ENCODE measurements at regions not wholly inside any gene's neighbourhood (a gene's known extent, or its start where the extent isn't known, plus 50 kb on each side); places are given as distances from the start of the nearest gene placed in this dataset.

DNA sequence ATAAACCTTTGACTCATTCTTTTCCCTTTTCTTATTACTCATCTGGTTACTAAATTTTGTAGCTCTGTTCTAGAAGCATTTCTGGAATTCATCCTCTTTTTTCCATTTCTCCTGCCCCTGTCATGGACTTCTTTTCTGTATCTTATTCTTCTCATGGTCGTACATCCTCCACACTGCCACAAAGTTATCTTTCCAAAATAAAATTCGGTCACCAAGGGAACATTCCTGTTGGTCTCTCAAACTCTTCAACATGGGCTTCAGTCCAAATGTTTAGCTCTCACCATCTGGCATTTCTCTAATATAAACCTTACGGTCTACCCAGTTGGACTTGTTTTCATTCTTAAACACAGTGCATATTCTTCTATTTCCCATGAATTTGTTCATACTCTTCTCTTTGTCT, 428.8 kb upstream of the ID4 start:
- H3K79me2 ChIP-seq (ENCODE audit: low read length): no peaks in the 10 kb centered on the region
- no peaks in the 10 kb centered on the region for H3K27me3 ChIP-seq (ENCODE audit: low read length)
- no peak overlapping the region for H3K9ac ChIP-seq (ENCODE audit: low read length)
- H3K27ac ChIP-seq (ENCODE audit: low read length): no peak overlapping the region
- H2AFZ ChIP-seq (ENCODE audit: low read length): no peak overlapping the region
- CTCF ChIA-PET: no interaction called here
- 0 out of 2 replicates have a peak, but pooled peaks cover 2% of the 10 kb centered on the region for H3K9me3 ChIP-seq (ENCODE audit: low read length)
- BruUV-seq (replicated peaks): no TSS peak
- intact Hi-C loops (cut with micrococcal nuclease): no loop called here
- H3K4me3 ChIP-seq (ENCODE audit: low read length): no peak overlapping the region
- no peak overlapping the region for H3K4me2 ChIP-seq (ENCODE audit: low read length)
- no peaks in the 10 kb centered on the region for H3K9me2 ChIP-seq (replicated peaks; ENCODE audit: low read length)
- H3F3A ChIP-seq (ENCODE audit: low read length, unreplicated experiment): no peaks in the 10 kb centered on the region
- TF ChIP-seq EZH2phosphoT487 (IDR thresholded peaks at IDR 0.05; ENCODE audit: borderline replicate concordance, low read length) (no peak), EZH2 (IDR thresholded peaks at IDR 0.05; ENCODE audit: low read length, unreplicated experiment) (no peak), CTCF (conservative IDR thresholded peaks at IDR 0.05; ENCODE audit: low read depth, low read length) (no peak)
- peaks cover 27% of the 10 kb centered on the region for H3K4me1 ChIP-seq (ENCODE audit: insufficient read depth, low read length)
- ATAC-seq (no peak), DNase-seq (peak; percentile 17)
- H4K20me1 ChIP-seq (ENCODE audit: low read length): no peaks in the 10 kb centered on the region
- POLR2A ChIA-PET (ENCODE audit: unreplicated experiment): no interaction called here
- H3K36me3 ChIP-seq (ENCODE audit: low read depth, low read length): no peaks in the 10 kb centered on the region; the same call in 1 of the 2 replicates

DNA sequence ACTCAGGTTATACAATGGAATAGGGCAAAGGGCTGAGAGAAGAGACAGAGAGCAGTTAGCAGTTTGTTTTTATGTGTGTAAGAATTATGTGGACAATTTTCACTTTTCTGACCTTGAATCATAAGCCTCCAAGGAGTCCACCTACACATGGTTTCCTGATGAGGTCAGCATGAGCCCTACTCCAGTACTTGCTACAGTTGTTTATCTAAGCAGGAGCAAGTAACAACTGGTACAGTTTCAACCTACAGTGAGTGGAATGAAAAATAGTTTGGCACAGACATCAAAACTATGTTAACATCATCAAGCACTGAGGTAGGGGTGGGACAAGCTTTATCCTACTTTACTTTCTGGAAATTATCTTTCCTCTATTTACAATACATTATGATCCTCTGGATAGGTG, 426.7 kb upstream of the ID4 start:
- ATAC-seq (peak; percentile 86), DNase-seq (peak; percentile 83)
- no TSS peak for BruUV-seq (replicated peaks)
- Histone ChIP-seq H3F3A (ENCODE audit: low read length, unreplicated experiment) (no peaks in the 10 kb centered on the region), H3K4me1 (ENCODE audit: insufficient read depth, low read length) (peaks cover 44% of the 10 kb centered on the region), H3K27me3 (ENCODE audit: low read length) (no peaks in the 10 kb centered on the region), H4K20me1 (ENCODE audit: low read length) (no peaks in the 10 kb centered on the region), H3K9me3 (ENCODE audit: low read length) (no peaks in the 10 kb centered on the region), H3K9me2 (replicated peaks; ENCODE audit: low read length) (no peaks in the 10 kb centered on the region), H3K27ac (ENCODE audit: low read length) (no peak overlapping the region), H3K36me3 (ENCODE audit: low read depth, low read length) (no peaks in the 10 kb centered on the region), H3K4me2 (ENCODE audit: low read length) (peak overlapping the region; percentile 20; the same call in 1 of the 2 replicates), H3K79me2 (ENCODE audit: low read length) (no peaks in the 10 kb centered on the region), H2AFZ (ENCODE audit: low read length) (no peak overlapping the region), H3K4me3 (ENCODE audit: low read length) (no peak overlapping the region), H3K9ac (ENCODE audit: low read length) (no peak overlapping the region)
- TF ChIP-seq CTCF (conservative IDR thresholded peaks at IDR 0.05; ENCODE audit: low read depth, low read length) (0 out of 2 replicates have a peak, but pooled peaks have one; percentile 9), EZH2phosphoT487 (IDR thresholded peaks at IDR 0.05; ENCODE audit: borderline replicate concordance, low read length) (no peak)
- intact Hi-C loops (cut with micrococcal nuclease): loop anchor here (5.0 kb wide), 1 partner anchor 57 kb away; no protein-coding TSS in a partner anchor
- POLR2A ChIA-PET (ENCODE audit: unreplicated experiment): no interaction called here
- CTCF ChIA-PET: no interaction called here

GRCh38 chr6:19413323-19413722, 423.8 kb upstream of the ID4 start:
- no TSS peak for BruUV-seq (replicated peaks)
- Histone ChIP-seq H3K27me3 (ENCODE audit: low read length) (no peaks in the 10 kb centered on the region), H3K4me3 (ENCODE audit: low read length) (no peak overlapping the region), H3F3A (ENCODE audit: low read length, unreplicated experiment) (peaks cover 7% of the 10 kb centered on the region), H3K36me3 (ENCODE audit: low read depth, low read length) (no peaks in the 10 kb centered on the region), H2AFZ (ENCODE audit: low read length) (no peak overlapping the region), H3K4me1 (ENCODE audit: insufficient read depth, low read length) (peaks cover 62% of the 10 kb centered on the region), H3K9me2 (replicated peaks; ENCODE audit: low read length) (no peaks in the 10 kb centered on the region), H3K9me3 (ENCODE audit: low read length) (no peaks in the 10 kb centered on the region), H4K20me1 (ENCODE audit: low read length) (no peaks in the 10 kb centered on the region), H3K79me2 (ENCODE audit: low read length) (no peaks in the 10 kb centered on the region), H3K9ac (ENCODE audit: low read length) (no peak overlapping the region), H3K4me2 (ENCODE audit: low read length) (peak overlapping the region; percentile 38; the same call in 1 of the 2 replicates), H3K27ac (ENCODE audit: low read length) (peak overlapping the region; percentile 51)
- DNase-seq: peak; percentile 76
- ChIA-PET POLR2A (ENCODE audit: unreplicated experiment) (interaction anchor here (0.9 kb wide), 1 partner anchor 41 kb away, joined by 4 read pairs; no protein-coding TSS in a partner anchor), CTCF (no interaction called here)
- TF ChIP-seq CTCF (conservative IDR thresholded peaks at IDR 0.05; ENCODE audit: low read depth, low read length): no peak
- no peak for TF ChIP-seq EZH2 (IDR thresholded peaks at IDR 0.05; ENCODE audit: low read length, unreplicated experiment)
- no peak for TF ChIP-seq EZH2phosphoT487 (IDR thresholded peaks at IDR 0.05; ENCODE audit: borderline replicate concordance, low read length)
- no peak for ATAC-seq
- intact Hi-C loops (cut with micrococcal nuclease): loop anchor here (5.0 kb wide), 1 partner anchor 54 kb away; no protein-coding TSS in a partner anchor

All from PC-3 (cell line).